ENCODE measurements at regions not wholly inside any gene's neighbourhood (a gene's known extent, or its start where the extent isn't known, plus 50 kb on each side); places are given as distances from the start of the nearest gene placed in this dataset.

- Histone ChIP-seq H3F3A (ENCODE audit: low read depth) (no peaks in the 10 kb centered on the region), H3K9me3 (ENCODE audit: low read depth) (no peaks in the 10 kb centered on the region), H2AFZ (replicated peaks) (no peak overlapping the region), H3K27ac (no peak overlapping the region), H3K4me2 (no peak overlapping the region), H3K4me3 (no peak overlapping the region), H3K36me3 (no peaks in the 10 kb centered on the region), H3K27me3 (no peaks in the 10 kb centered on the region), H3K4me1 (no peaks in the 10 kb centered on the region), H3K9ac (no peak overlapping the region), H4K20me1 (ENCODE audit: low read depth) (no peaks in the 10 kb centered on the region), H3K79me2 (ENCODE audit: low read depth) (no peaks in the 10 kb centered on the region)
- no peak overlapping the region for H3K27ac Mint-ChIP-seq
- no peak overlapping the region for H3K4me3 Mint-ChIP-seq
- no peaks in the 10 kb centered on the region for H3K4me1 Mint-ChIP-seq
- peaks cover 2% of the 10 kb centered on the region for H3K27me3 Mint-ChIP-seq (ENCODE audit: insufficient read depth, low read depth)
- H3K9me3 Mint-ChIP-seq: peaks cover 2% of the 10 kb centered on the region
- TF ChIP-seq EZH2phosphoT487 (IDR thresholded peaks at IDR 0.05): no peak
- H3K36me3 Mint-ChIP-seq: no peaks in the 10 kb centered on the region
- DNase-seq (ENCODE audit: low spot score): no peak
Observed at GRCh38 chr18:37953876-37954275, 388.3 kb upstream of the CELF4 start.

- Mint-ChIP-seq H3K4me3 (no peak overlapping the region), H3K4me1 (peaks cover 3% of the 10 kb centered on the region), H3K9me3 (no peaks in the 10 kb centered on the region), H3K27ac (no peak overlapping the region), H3K36me3 (no peaks in the 10 kb centered on the region), H3K27me3 (ENCODE audit: insufficient read depth, low read depth) (no peaks in the 10 kb centered on the region)
- Histone ChIP-seq H3K4me1 (no peaks in the 10 kb centered on the region), H3F3A (ENCODE audit: low read depth) (no peaks in the 10 kb centered on the region), H3K9me3 (ENCODE audit: low read depth) (no peaks in the 10 kb centered on the region), H4K20me1 (ENCODE audit: low read depth) (no peaks in the 10 kb centered on the region), H3K4me2 (no peak overlapping the region), H3K4me3 (no peak overlapping the region), H3K36me3 (no peaks in the 10 kb centered on the region), H3K27me3 (no peaks in the 10 kb centered on the region), H2AFZ (replicated peaks) (no peak overlapping the region), H3K79me2 (ENCODE audit: low read depth) (no peaks in the 10 kb centered on the region), H3K9ac (no peak overlapping the region), H3K27ac (no peak overlapping the region)
- TF ChIP-seq CTCF (IDR thresholded peaks at IDR 0.05) (no peak), EZH2phosphoT487 (IDR thresholded peaks at IDR 0.05) (no peak), EZH2 (IDR thresholded peaks at IDR 0.05) (no peak)
- no peak for DNase-seq (ENCODE audit: low spot score)
Observed at GRCh38 chr18:37948471-37948870, 382.9 kb upstream of the CELF4 start.

- no peaks in the 10 kb centered on the region for H3K27me3 Mint-ChIP-seq (ENCODE audit: insufficient read depth, low read depth)
- no peak for TF ChIP-seq EZH2 (IDR thresholded peaks at IDR 0.05)
- TF ChIP-seq EZH2phosphoT487 (IDR thresholded peaks at IDR 0.05): no peak
- no peak for TF ChIP-seq CTCF (IDR thresholded peaks at IDR 0.05)
- Histone ChIP-seq H3K4me1 (no peaks in the 10 kb centered on the region), H3K4me2 (no peak overlapping the region), H2AFZ (replicated peaks) (no peak overlapping the region), H3K27ac (no peak overlapping the region), H3K79me2 (ENCODE audit: low read depth) (no peaks in the 10 kb centered on the region), H4K20me1 (ENCODE audit: low read depth) (no peaks in the 10 kb centered on the region), H3K4me3 (no peak overlapping the region), H3K27me3 (no peaks in the 10 kb centered on the region), H3F3A (ENCODE audit: low read depth) (no peaks in the 10 kb centered on the region), H3K36me3 (no peaks in the 10 kb centered on the region), H3K9me3 (ENCODE audit: low read depth) (no peaks in the 10 kb centered on the region), H3K9ac (no peak overlapping the region)
- H3K4me3 Mint-ChIP-seq: no peak overlapping the region
- no peak for DNase-seq (ENCODE audit: low spot score)
- H3K4me1 Mint-ChIP-seq: peaks cover 3% of the 10 kb centered on the region
- no peaks in the 10 kb centered on the region for H3K36me3 Mint-ChIP-seq
- no peak overlapping the region for H3K27ac Mint-ChIP-seq
- no peaks in the 10 kb centered on the region for H3K9me3 Mint-ChIP-seq
Observed at GRCh38 chr18:37946324-37946723, 380.7 kb upstream of the CELF4 start.

- TF ChIP-seq EZH2phosphoT487 (IDR thresholded peaks at IDR 0.05): no peak
- peaks cover 3% of the 10 kb centered on the region for H3K4me1 Mint-ChIP-seq
Observed at GRCh38 chr18:37944700-37945270, 379.2 kb upstream of the CELF4 start.

More at GRCh38 chr18:37944700-37945270, 379.2 kb upstream of the CELF4 start:
- H3K4me1 ChIP-seq: no peaks in the 10 kb centered on the region
- H3K27ac Mint-ChIP-seq: no peak overlapping the region
- H3K4me3 Mint-ChIP-seq: no peak overlapping the region
- H3K79me2 ChIP-seq (ENCODE audit: low read depth): no peaks in the 10 kb centered on the region
- H3K27me3 ChIP-seq: no peaks in the 10 kb centered on the region
- H3K27ac ChIP-seq: no peak overlapping the region
- no peaks in the 10 kb centered on the region for H3K36me3 ChIP-seq
- no peak overlapping the region for H3K4me3 ChIP-seq
- H3K27me3 Mint-ChIP-seq (ENCODE audit: insufficient read depth, low read depth): no peaks in the 10 kb centered on the region
- H2AFZ ChIP-seq (replicated peaks): no peak overlapping the region
- no peak for DNase-seq (ENCODE audit: low spot score)
- H3F3A ChIP-seq (ENCODE audit: low read depth): no peaks in the 10 kb centered on the region
- H3K9me3 Mint-ChIP-seq: peaks cover 4% of the 10 kb centered on the region
- no peak overlapping the region for H3K4me2 ChIP-seq
- no peaks in the 10 kb centered on the region for H3K9me3 ChIP-seq (ENCODE audit: low read depth)
- H3K36me3 Mint-ChIP-seq: no peaks in the 10 kb centered on the region
- H4K20me1 ChIP-seq (ENCODE audit: low read depth): no peaks in the 10 kb centered on the region
- H3K9ac ChIP-seq: no peak overlapping the region
